HuH-7.5 (cell line): ENCODE measurements at regions not wholly inside any gene's neighbourhood (a gene's known extent, or its start where the extent isn't known, plus 50 kb on each side); places are given as distances from the start of the nearest gene placed in this dataset.
"Not testable (repeated sequence)": the region's sequence is repeated elsewhere in the genome, so short reads cannot be mapped to it uniquely, and the experiment has no call there.

Source experiments
- DNase-seq: peaks from one replicate; pipeline ENCODE4 v3.0.0; 2011; ENCODE audit warnings: low spot score

GRCh38 chr10:3264161-3264761 lies 91.7 kb upstream of the PITRM1 start:
- DNase-seq = no peak

DNA sequence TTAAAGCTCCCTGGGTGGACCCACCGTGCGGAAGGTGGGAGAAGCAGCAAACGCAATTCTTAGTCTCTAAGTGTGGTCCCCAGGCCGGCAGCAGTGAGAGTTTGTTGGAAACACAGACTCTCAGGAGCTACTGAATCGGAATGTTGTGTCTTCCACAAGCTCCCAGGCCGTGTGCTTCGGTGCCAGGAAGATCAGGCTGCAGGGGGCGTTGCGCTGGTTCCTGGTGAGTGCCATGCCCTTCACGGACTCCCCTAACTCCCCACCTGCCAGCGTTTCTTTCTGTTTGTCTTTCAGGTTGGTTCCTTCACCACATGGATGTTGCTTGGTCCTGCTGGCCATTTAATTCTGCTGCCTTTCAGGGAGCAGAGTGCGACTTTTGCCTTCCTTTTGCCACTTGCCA lies 91.2 kb upstream of the PITRM1 start:
- DNase-seq = no peak

DNA sequence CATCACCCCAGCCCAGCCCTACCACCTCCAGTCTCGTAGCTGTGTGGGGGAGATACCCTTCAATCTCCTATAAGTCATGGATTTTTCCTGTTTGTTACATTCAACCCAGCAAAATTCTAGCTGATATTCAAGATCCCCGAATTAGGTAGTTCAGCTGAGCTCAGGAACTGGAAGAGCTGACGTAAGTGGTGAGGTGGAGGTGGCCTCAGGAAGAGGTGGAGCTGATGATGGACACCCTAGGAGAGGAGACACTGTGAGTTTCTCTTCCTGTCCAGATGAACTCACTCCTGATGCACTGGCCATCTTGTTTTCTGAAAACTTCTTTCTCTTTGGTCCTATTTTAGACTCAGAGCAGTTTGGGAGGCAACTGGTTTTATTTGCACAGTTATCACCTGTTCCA lies 90.5 kb upstream of the PITRM1 start:
- DNase-seq = no peak

DNA sequence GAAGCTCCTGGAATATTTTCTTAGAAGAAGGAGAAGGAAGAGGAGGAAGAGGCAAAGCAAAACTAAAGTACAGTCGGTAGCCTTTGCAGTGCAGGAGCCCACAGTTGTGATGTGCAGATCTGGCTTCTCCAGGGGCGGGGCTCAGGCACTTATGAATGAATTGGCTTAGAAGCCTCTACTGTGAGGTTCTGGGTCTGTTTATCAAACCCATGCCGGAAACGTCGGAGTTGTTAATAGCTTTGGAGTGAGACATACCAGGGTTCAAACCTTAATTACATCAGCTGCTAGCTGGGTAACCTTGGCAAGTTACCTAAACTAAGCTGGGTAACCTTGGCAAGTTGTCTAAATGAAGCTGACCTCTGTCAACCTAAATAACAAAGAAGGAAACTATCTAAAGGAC lies 89.3 kb upstream of the PITRM1 start:
- DNase-seq = no peak

DNA sequence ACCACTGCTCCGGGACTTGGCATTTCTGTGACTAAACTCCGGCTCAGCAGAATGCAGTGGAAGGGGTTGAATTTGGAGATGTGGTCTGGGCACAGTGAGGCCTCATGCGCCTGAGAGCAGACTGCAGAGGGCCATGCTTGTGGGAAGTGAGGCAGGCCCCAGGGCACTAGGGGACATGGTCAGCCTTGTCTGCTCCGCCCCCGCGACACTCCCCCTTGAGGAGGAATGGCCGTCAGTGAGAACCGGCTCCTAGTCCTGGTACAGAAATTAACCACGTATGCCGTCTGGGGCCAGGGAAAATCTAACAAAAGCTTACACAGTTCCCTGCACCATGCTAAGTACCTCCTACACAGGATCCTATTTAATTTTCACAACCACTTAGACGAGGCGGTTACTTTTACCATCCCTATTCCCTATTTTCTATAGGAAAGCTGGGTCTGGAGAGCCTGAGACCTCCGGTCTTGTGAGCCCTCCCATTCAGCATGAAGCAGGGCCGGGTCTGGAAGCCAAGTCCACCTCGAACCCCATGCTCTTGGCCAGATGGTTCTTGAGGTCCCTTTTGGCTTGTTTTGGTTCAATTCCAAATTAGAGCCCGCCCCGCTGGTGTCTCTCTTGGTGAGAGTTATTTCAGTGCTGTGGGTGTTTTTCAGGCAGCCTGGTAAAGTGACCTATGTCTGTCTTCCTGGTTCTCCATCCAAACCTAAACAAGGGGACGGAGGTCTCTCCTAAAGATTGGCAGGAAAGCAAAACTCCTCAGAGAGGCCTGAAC lies 87.7 kb upstream of the PITRM1 start:
- no peak for DNase-seq

DNA sequence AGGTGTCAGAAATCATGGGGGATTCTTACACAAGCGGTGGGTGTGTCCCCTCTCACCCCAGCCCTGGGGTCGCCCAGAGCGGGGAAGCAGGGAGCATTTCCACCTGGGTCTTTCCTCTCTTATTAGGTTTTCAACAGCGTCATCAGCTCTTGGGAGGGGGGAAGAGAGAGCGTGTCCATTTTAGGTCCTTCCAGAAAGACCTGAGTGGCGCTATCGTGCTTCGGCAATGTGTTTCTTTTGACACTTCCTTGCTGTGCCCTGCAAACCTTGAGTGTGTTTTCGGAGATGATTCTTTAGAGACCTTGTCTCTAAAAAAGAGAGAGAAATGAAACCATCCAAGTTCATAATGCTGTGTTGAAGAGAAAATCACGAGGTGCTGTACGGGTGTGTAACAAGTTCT lies 86.9 kb upstream of the PITRM1 start:
- DNase-seq = no peak

GRCh38 chr10:3258394-3258793 lies 85.8 kb upstream of the PITRM1 start:
- DNase-seq = no peak

GRCh38 chr10:3255616-3256015 lies 83.0 kb upstream of the PITRM1 start:
- no peak for DNase-seq

GRCh38 chr10:3255075-3255474 lies 82.5 kb upstream of the PITRM1 start:
- no peak for DNase-seq

GRCh38 chr10:3253974-3254373 lies 81.4 kb upstream of the PITRM1 start:
- not testable (repeated sequence) for DNase-seq

GRCh38 chr10:3251172-3251571 lies 78.6 kb upstream of the PITRM1 start:
- DNase-seq = no peak

DNA sequence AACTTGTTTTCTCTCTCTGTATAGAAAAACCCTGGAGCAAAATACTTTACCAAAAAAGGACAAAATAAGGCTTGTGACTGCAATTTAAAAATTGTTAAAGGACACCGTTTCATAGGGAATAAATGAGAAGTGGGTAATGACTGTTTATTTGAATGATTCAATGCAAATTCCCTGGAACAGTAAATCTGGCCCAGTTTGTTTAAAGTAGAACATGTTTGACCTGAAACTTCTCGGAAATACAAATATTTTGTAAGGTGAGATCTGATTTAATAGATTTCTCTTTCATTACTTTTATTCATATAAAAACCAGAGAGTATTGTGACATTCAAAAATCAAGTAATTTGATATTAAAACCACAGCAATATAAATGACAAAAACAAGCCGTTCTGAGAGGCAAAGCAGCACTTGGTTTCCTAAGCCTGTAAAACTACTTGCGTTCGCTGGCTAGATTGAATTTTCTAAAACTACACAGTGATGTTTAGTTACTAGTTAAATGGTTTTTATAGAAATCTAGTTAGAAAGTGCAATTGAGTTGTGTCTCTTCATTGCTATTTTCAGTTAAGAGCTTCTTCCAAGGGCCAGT lies 76.8 kb upstream of the PITRM1 start:
- DNase-seq = no peak

DNA sequence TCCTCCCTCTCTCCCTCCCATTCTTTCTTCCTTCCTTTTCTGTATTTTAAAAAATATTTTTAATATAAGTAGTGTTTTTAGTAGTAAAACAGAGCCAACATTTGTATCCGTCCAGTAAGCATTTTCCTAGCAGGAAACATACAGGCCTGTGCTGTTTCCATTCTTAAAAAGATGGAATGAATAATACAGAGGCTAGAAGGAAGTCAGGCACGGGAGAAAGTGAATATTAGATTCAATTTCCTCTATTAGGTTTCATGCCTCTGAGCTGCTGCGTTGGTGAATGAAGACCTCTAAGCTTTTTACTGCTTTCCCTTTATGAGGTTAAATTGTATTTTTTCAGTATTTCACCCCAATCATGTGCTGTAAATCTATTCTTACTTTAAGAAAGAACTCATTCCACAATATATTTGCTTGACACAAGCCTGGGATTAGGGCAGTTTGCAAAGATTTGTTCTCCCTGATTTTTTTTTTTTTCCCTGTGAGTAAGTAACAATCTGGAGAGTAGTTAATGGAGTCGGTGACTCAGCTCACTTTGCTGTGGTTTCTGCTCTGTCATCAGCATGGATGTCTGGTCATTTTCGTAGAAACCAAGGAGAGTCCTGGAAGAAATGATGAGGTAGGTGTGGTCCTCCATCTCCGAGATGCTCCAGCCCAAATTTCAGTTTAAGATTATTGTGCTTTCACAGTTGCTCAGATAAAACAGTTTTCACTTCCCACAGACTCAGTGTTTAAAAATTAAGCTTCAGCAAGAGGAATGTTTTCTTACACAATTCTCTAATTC lies 76.1 kb upstream of the PITRM1 start:
- no peak for DNase-seq

DNA sequence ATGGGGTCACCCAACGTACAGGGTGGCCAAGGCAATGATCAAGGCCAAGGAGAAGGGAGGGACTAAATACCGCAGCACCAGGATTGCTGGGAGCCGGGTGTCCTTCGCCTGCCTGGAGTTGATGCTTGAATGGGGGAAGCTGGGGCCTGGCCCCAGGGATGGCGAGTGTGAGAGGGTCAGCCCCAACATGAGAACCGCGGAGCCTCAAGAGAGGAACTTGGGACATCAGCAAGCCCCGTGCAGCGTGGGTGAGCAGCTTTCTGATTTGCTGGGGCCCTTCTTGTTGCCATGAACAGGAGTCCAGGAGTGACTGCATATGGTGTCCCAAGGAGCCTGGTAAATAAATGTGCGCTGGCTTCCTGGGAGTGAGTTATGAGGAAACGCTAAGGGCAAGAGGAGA lies 72.8 kb upstream of the PITRM1 start:
- no peak for DNase-seq

- DNase-seq = no peak
These were observed 69.5 kb upstream of the PITRM1 start for GRCh38 chr10:3241967-3242650.

DNA sequence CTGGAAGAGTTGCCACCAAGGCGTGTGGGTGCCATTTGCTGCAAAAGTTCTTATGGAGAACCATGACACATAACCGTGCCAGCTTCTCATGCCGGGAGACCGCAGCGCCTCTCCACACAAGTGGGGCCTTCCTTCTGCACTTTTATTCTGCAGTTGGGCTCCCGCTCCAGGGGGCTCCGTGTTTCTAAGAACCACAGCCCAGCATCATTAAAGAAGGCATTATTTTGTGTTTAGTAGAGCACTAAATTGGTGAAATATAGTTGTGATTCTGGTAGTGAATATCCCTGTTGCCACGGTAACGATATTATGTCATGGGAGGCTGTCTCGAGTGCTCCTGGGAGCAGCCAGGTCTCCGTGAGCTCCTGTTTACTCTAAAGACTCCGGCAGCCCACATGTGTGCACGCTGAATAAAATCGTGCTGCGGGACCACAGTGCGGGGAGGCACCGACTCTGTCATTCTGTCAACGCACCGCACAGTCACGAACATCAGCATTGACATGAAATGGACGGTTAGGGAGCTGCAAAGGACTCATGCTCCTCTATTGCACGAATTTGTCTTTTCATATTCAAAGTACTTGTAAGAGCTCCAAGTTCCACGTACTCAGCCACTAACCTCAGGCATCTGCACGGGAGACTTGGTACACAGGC lies 68.8 kb upstream of the PITRM1 start:
- DNase-seq = no peak

- DNase-seq = no peak
These were observed 67.6 kb upstream of the PITRM1 start for GRCh38 chr10:3239920-3240894.

DNA sequence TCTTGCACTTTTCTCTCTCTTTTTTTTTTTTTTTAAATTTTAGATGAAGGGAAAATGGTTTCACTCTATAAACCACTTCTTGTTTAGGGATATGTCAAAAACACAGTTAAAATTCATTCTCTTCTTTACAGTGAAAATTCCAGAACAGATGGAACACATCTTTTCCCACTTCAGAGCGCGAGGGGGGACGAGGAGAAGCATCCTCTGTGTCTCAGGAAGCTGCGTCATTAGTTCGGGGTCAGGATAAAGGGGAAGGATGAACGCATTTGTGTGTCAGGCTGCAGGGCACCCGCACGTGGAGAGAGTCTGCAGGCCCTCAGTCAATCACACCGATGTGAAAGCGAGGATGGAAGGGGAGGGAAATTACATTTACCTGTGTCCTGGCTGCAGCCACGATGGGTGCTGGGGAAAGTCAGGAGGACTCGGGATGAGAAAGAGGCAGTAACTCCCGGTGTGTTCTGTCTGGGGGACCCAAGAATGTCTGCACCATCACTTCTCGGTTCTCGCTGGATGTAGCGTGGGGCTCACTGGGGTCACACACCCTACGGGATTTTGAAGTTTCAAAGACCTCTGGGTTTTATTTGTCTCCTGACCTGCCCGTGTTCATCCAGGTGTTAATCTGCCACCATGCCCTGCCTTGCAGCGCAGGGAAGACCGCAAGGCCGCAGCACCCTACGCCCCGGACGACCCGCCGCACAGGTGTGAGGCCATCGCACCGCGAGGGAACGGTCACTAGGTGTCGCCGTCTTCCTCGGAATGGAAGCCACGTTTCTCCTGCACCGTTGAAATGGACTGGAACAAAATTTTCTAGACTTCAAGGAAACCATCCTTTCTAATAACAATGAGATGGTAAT lies 66.7 kb upstream of the PITRM1 start:
- DNase-seq = peak; percentile 41

- no peak for DNase-seq
These were observed 65.7 kb upstream of the PITRM1 start for GRCh38 chr10:3238115-3238871.
